Thoracic aorta (tissue), 2 donors: ENCODE measurements at regions not wholly inside any gene's neighbourhood (a gene's known extent, or its start where the extent isn't known, plus 50 kb on each side); places are given as distances from the start of the nearest gene placed in this dataset.

Experiments used
- ATAC-seq: fragments of 150-250 bp; one replicate; pipeline ENCODE4 v1.8.0; 2017; ENCODE audit warnings: low read depth; ENCODE audit not compliant: insufficient number of reproducible peaks, low FRiP score
- DNase-seq: peaks from one replicate; pipeline ENCODE4 v3.0.0-alpha.2; 2020; ENCODE audit warnings: low spot score
- H3K27ac ChIP-seq, 2 donors: fragments of 200-600 bp; sonication (generic); 1 replicate in 1 of 2; 2 replicates in 1 of 2; pipeline ENCODE4 v1.5.1; 2016; ENCODE audit warnings: mild to moderate bottlenecking in 2 of 2, moderate library complexity in 2 of 2
- H3K27me3 ChIP-seq: fragments of 200-600 bp; sonication (generic); replicated peaks from 2 replicates; pipeline ENCODE4 v1.6.0; 2016; ENCODE audit warnings: mild to moderate bottlenecking; ENCODE audit not compliant: insufficient read depth
- H3K36me3 ChIP-seq: fragments of 200-600 bp; sonication (generic); one replicate; pipeline ENCODE4 v1.5.1; 2016
- H3K4me1 ChIP-seq, 2 donors: fragments of 200-600 bp; sonication (generic); 1 replicate in 1 of 2; 2 replicates in 1 of 2; pipeline versions ENCODE4 v1.5.1 to v1.6.0; 2016; ENCODE audit warnings: low read depth in 2 of 2, mild to moderate bottlenecking in 1 of 2; ENCODE audit not compliant: control insufficient read depth in 1 of 2
- H3K4me3 ChIP-seq: fragments of 200-600 bp; sonication (generic); 2 replicates; pipeline ENCODE4 v1.5.1; 2016; ENCODE audit warnings: mild to moderate bottlenecking
- H3K9me3 ChIP-seq: fragments of 200-600 bp; sonication (generic); 2 replicates; pipeline ENCODE4 v1.5.1; 2016
- TF ChIP-seq, protein P1 (sequence below): fragments of 200-600 bp; sonication (generic); IDR thresholded peaks from one replicate; pipeline ENCODE4 v1.5.1; 2019; ENCODE audit warnings: antibody characterized with exemption

DNA sequence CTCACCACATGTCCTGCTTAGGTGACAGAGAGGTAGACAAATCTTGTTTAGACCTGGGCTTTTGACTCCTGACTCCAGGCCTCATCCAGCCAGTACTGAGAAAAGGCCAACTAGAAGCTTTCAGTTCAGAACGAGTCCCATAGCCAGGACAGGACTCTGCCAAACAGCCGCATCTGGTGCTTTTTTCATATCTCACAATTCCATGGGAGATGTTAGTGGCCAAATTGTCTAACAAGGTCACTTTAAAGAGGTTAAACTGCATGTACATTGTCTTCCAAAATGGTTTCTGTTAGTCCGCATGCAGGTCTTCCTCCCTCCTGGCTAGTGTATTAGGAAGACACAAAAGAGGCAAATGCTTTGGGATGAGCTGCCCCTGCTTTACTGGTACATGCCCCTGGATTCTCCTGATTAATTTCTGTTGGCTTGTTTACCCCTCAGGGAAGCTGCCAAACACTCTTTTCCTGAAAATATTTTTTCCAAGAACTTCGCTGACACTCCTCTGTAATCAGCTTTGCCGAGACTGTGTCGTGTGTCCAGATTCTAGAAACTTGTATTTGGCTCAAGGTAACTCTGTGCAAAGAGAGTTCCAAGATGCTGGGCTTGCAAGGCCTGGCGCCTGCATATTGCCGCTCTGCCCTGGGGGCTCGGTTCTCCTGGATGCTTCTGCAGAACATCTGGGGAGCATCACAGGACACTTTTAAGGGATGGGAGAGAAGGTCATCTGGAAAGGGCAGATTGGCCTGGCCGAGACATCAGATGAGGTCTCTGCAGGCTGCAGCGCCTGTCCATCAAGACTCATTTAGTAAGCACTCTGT is 209.2 kb upstream of the APCDD1 start:
- Histone ChIP-seq H3K27me3 (no peaks in the 10 kb centered on the region), H3K9me3 (no peaks in the 10 kb centered on the region), H3K27ac (no peak overlapping the region), H3K4me1 (peaks cover 11 to 21% of the 10 kb centered on the region in 2 donors), H3K4me3 (no peak overlapping the region), H3K36me3 (no peaks in the 10 kb centered on the region)
- TF ChIP-seq, protein P1, sequence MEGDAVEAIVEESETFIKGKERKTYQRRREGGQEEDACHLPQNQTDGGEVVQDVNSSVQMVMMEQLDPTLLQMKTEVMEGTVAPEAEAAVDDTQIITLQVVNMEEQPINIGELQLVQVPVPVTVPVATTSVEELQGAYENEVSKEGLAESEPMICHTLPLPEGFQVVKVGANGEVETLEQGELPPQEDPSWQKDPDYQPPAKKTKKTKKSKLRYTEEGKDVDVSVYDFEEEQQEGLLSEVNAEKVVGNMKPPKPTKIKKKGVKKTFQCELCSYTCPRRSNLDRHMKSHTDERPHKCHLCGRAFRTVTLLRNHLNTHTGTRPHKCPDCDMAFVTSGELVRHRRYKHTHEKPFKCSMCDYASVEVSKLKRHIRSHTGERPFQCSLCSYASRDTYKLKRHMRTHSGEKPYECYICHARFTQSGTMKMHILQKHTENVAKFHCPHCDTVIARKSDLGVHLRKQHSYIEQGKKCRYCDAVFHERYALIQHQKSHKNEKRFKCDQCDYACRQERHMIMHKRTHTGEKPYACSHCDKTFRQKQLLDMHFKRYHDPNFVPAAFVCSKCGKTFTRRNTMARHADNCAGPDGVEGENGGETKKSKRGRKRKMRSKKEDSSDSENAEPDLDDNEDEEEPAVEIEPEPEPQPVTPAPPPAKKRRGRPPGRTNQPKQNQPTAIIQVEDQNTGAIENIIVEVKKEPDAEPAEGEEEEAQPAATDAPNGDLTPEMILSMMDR: no peak
- ATAC-seq (no peak), DNase-seq (no peak)

DNA sequence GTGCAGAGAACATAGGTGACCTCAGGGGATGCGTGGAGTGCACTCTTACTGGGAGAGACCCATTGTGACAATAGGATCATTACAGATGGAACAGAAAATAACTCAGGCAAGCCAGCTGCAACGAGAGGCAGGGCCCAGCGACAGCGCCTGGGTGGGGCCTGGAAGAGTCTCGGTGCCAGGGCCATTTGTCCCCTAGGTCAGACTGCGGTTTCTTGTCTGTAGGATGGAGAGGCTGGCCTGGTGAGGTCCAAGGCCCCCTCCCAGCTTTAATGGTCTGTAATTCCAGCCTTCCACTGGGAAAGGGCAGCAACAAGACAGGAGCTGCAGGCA is 208.6 kb upstream of the APCDD1 start:
- Histone ChIP-seq H3K4me1 (peaks cover 11 to 21% of the 10 kb centered on the region in 2 donors), H3K9me3 (no peaks in the 10 kb centered on the region), H3K27me3 (no peaks in the 10 kb centered on the region), H3K4me3 (no peak overlapping the region), H3K36me3 (no peaks in the 10 kb centered on the region), H3K27ac (no peak overlapping the region)
- TF ChIP-seq, protein P1: no peak
- DNase-seq: no peak
- ATAC-seq: no peak

DNA sequence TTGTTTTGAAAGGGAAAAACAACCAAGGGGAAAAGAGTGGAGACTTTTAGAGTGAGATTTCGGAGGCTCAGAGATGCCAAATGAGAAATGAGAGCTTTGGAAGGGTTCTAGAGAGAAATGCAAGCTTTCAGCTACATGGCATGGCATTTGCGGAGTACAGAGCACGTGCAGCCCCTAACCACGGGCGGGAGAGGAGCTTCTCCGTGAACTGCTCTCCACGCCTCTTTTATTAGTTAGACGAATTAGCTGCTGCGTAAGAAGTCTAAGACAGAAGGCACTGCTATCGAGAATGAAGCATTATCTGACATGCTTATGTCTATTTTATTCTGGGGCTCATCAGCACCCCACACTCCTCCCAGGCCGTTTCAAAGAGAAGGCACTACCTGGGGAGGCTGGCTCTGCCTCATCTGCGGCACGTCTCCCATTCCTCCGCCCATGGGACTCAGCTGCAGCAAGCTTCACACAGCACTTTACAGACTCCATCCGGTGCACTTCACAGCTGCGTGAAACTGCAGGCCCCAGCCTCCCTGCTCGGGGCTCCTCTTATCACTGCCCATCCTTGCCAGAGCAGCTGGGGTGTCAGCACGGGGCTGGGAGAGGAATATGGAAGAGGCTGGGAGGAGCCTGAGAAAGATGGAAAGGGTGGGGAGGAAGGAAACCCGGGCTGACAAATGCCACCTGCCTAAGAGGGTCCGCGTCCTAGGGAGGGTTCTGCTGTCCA is 207.3 kb upstream of the APCDD1 start:
- H3K4me1 ChIP-seq: peaks cover 0 to 10% of the 10 kb centered on the region in 2 donors
- TF ChIP-seq, protein P1: no peak
- H3K27me3 ChIP-seq: no peaks in the 10 kb centered on the region
- no peak for DNase-seq
- no peak for ATAC-seq
- no peaks in the 10 kb centered on the region for H3K36me3 ChIP-seq
- H3K4me3 ChIP-seq: no peak overlapping the region
- no peaks in the 10 kb centered on the region for H3K9me3 ChIP-seq
- H3K27ac ChIP-seq: no peak overlapping the region

DNA sequence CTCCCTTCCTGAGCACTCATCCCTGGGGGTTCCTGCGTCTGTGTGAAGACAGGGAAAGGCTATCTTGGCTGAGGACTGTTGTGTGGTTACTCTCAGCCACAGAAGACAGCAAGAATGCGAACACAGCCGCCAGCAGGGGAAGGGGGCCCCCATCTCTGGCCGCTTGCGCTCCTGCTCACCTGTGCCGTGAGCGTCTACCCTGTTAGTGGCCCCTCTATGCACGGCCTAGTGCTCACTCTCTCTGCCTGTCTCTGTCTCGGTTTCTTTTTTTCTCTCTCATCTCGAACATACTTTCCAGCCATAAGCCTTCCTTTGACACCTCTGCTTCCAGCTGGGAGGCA is 206.7 kb upstream of the APCDD1 start:
- H3K9me3 ChIP-seq: no peaks in the 10 kb centered on the region
- DNase-seq: no peak
- no peak overlapping the region for H3K4me3 ChIP-seq
- TF ChIP-seq, protein P1: no peak
- no peaks in the 10 kb centered on the region for H3K27me3 ChIP-seq
- ATAC-seq: no peak
- H3K4me1 ChIP-seq: peaks cover 0 to 10% of the 10 kb centered on the region in 2 donors
- H3K27ac ChIP-seq: no peak overlapping the region
- no peaks in the 10 kb centered on the region for H3K36me3 ChIP-seq

DNA sequence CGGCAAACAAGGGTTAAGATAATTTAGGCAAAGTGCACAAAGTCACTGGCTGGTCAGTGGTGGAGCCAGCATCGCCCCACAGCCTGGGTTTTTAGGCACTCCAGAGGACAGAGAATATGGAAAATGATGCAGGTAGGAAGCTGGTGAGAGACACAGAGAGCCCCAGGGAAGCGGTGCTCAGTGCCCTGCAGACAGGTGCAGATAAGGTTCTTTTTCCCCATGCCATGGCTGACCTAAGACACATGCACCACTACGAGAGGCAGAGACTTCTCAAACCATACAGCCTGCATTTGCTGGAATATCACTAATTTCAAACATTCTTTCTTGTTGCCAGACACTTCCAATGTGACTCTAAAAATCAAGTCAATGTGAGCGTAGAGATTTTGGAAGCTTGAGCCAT is 205.7 kb upstream of the APCDD1 start:
- ATAC-seq: no peak
- DNase-seq: no peak
- Histone ChIP-seq H3K9me3 (no peaks in the 10 kb centered on the region), H3K4me1 (peaks cover 0 to 10% of the 10 kb centered on the region in 2 donors), H3K27ac (no peak overlapping the region), H3K4me3 (no peak overlapping the region), H3K27me3 (no peaks in the 10 kb centered on the region), H3K36me3 (no peaks in the 10 kb centered on the region)
- TF ChIP-seq, protein P1: no peak
